SK-N-MC (cell line): ENCODE measurements at regions not wholly inside any gene's neighbourhood (a gene's known extent, or its start where the extent isn't known, plus 50 kb on each side); places are given as distances from the start of the nearest gene placed in this dataset.

Experiments
- EZH2 ChIP-seq: fragments of 200-600 bp; sonication (generic); IDR thresholded peaks from one replicate; pipeline ENCODE4 v1.6.1; 2017; ENCODE audit warnings: antibody characterized with exemption
- FOXP2 ChIP-seq: optimal IDR thresholded peaks from 2 replicates; pipeline ENCODE3; 2011; ENCODE audit warnings: mild to moderate bottlenecking, moderate library complexity; ENCODE audit not compliant: insufficient read depth; ENCODE audit errors: extremely low read length, control extremely low read depth
- POLR2AphosphoS5 ChIP-seq: IDR thresholded peaks from 2 replicates; pipeline ENCODE4 v1.6.1; 2012; ENCODE audit warnings: mild to moderate bottlenecking, low read depth, low read length, borderline replicate concordance

- no peak for TF ChIP-seq EZH2
- TF ChIP-seq POLR2AphosphoS5 = no peak
- no peak for TF ChIP-seq FOXP2
Measured at GRCh38 chr5:38666668-38667498, 110.4 kb upstream of the LIFR start.
